ENCODE measurements at regions not wholly inside any gene's neighbourhood (a gene's known extent, or its start where the extent isn't known, plus 50 kb on each side); places are given as distances from the start of the nearest gene placed in this dataset.

DNA sequence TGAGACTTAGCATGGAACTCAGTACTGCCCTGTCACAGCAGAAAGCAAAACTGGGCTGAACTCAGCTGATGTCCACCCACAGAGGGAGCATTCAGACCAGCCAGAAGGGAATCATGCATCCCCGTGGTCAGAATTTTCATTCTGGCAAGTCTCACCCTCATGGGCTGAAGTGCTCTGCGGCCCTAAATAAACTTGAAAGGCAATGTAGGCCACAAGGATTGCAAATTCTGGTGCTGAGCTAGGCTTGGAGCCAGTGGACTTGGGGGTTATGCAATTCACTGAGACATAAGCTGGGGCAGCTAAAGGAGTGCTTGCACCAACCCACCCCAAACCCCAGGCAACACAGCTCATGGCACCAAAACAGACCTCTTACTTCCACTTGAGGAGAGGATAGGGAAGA is 494.1 kb downstream of the GABRG1 start:
- Mint-ChIP-seq H3K27me3 (ENCODE audit: insufficient read depth) (no peaks in the 10 kb centered on the region), H3K9me3 (peaks cover 2% of the 10 kb centered on the region), H3K27ac (no peak overlapping the region), H3K4me1 (no peaks in the 10 kb centered on the region), H3K4me3 (no peak overlapping the region), H3K36me3 (ENCODE audit: low read depth) (no peaks in the 10 kb centered on the region)
- no peak overlapping the region for H3K9ac ChIP-seq (ENCODE audit: extremely low read depth, low read length, poor library complexity, severe bottlenecking)
- no peaks in the 10 kb centered on the region for H3K9me3 ChIP-seq (ENCODE audit: control insufficient read depth, low read length)
- no peaks in the 10 kb centered on the region for H3K4me1 ChIP-seq (ENCODE audit: control insufficient read depth, insufficient read depth, low read length)
- 92 to 100% methylated on average over 1 to 2 of the region's 2 CpGs for WGBS, 2 experiments (ENCODE audit: insufficient coverage in 1 of 2, insufficient read length in 1 of 2)
- no peaks in the 10 kb centered on the region for H3K36me3 ChIP-seq (ENCODE audit: control insufficient read depth, insufficient read depth, low read length)
- TF ChIP-seq, protein P1, sequence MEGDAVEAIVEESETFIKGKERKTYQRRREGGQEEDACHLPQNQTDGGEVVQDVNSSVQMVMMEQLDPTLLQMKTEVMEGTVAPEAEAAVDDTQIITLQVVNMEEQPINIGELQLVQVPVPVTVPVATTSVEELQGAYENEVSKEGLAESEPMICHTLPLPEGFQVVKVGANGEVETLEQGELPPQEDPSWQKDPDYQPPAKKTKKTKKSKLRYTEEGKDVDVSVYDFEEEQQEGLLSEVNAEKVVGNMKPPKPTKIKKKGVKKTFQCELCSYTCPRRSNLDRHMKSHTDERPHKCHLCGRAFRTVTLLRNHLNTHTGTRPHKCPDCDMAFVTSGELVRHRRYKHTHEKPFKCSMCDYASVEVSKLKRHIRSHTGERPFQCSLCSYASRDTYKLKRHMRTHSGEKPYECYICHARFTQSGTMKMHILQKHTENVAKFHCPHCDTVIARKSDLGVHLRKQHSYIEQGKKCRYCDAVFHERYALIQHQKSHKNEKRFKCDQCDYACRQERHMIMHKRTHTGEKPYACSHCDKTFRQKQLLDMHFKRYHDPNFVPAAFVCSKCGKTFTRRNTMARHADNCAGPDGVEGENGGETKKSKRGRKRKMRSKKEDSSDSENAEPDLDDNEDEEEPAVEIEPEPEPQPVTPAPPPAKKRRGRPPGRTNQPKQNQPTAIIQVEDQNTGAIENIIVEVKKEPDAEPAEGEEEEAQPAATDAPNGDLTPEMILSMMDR (conservative IDR thresholded peaks at IDR 0.05), result no peak
- no peaks in the 10 kb centered on the region for H3K27me3 ChIP-seq (ENCODE audit: control insufficient read depth, insufficient read depth, low read length, poor library complexity, severe bottlenecking)
- no peak for DNase-seq
- no peak overlapping the region for H3K4me3 ChIP-seq (ENCODE audit: low read length)
- no peak overlapping the region for H3K27ac ChIP-seq (ENCODE audit: low read depth, low read length)

DNA sequence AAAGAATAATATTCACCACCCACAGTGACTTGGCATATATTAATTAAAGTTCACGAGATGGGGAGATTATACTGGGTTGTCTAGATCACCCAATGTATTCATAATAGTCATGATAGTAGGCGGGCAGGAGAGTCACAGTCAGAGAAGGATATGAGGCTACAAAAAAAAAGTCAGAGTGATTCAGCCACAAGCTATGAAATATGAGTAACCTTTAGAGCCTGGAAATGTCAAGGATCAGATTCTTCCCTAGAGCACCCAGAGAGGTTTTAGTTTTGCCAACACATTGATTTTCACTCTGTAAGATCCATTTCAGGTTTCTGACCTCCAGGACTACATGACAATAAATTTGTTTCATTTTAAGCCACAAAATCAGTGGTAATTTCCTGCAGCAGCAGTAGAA is 501.9 kb downstream of the GABRG1 start:
- TF ChIP-seq, protein P1 (conservative IDR thresholded peaks at IDR 0.05), result no peak
- Histone ChIP-seq H3K27ac (ENCODE audit: low read depth, low read length) (no peak overlapping the region), H3K9ac (ENCODE audit: extremely low read depth, low read length, poor library complexity, severe bottlenecking) (no peak overlapping the region), H3K27me3 (ENCODE audit: control insufficient read depth, insufficient read depth, low read length, poor library complexity, severe bottlenecking) (no peaks in the 10 kb centered on the region), H3K36me3 (ENCODE audit: control insufficient read depth, insufficient read depth, low read length) (no peaks in the 10 kb centered on the region), H3K9me3 (ENCODE audit: control insufficient read depth, low read length) (no peaks in the 10 kb centered on the region), H3K4me3 (ENCODE audit: low read length) (no peak overlapping the region), H3K4me1 (ENCODE audit: control insufficient read depth, insufficient read depth, low read length) (peaks cover 5% of the 10 kb centered on the region)
- 89 to 100% methylated on average over 1 to 2 of the region's 2 CpGs for WGBS, 2 experiments (ENCODE audit: insufficient coverage in 1 of 2, insufficient read length in 1 of 2)
- DNase-seq, result no peak
- no peak overlapping the region for H3K27ac Mint-ChIP-seq
- no peaks in the 10 kb centered on the region for H3K36me3 Mint-ChIP-seq (ENCODE audit: low read depth)
- H3K4me1 Mint-ChIP-seq, result peaks cover 16% of the 10 kb centered on the region
- H3K4me3 Mint-ChIP-seq, result no peak overlapping the region
- no peaks in the 10 kb centered on the region for H3K27me3 Mint-ChIP-seq (ENCODE audit: insufficient read depth)
- no peaks in the 10 kb centered on the region for H3K9me3 Mint-ChIP-seq

DNA sequence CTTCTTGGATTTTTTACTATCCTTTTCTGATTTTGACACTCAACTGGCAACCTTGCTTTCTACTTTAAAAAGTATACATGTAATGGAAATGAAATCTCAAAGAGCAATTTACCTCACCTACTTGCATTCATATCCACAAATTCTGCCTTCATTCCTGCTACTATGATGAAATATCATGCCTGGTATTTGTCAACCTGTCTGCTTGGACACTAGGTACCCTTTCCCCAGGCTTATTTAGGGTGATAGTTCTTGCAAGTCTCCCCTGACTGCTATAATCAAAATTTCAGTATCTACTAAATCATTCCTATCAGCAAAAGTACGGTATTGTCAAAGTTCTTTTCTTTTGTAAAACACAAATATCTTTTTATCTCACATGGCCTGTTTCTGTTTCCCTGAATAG is 503.0 kb downstream of the GABRG1 start:
- peaks cover 5% of the 10 kb centered on the region for H3K4me1 ChIP-seq (ENCODE audit: control insufficient read depth, insufficient read depth, low read length)
- H3K4me3 Mint-ChIP-seq, result no peak overlapping the region
- H3K27ac Mint-ChIP-seq, result no peak overlapping the region
- no peaks in the 10 kb centered on the region for H3K9me3 Mint-ChIP-seq
- no peaks in the 10 kb centered on the region for H3K27me3 ChIP-seq (ENCODE audit: control insufficient read depth, insufficient read depth, low read length, poor library complexity, severe bottlenecking)
- 94 to 100% methylated on average over 1 of the region's 1 CpG for WGBS, 2 experiments (ENCODE audit: insufficient coverage in 1 of 2, insufficient read length in 1 of 2)
- no peak for DNase-seq
- no peaks in the 10 kb centered on the region for H3K27me3 Mint-ChIP-seq (ENCODE audit: insufficient read depth)
- H3K4me1 Mint-ChIP-seq, result peaks cover 16% of the 10 kb centered on the region
- no peak overlapping the region for H3K9ac ChIP-seq (ENCODE audit: extremely low read depth, low read length, poor library complexity, severe bottlenecking)
- no peaks in the 10 kb centered on the region for H3K9me3 ChIP-seq (ENCODE audit: control insufficient read depth, low read length)
- no peak overlapping the region for H3K4me3 ChIP-seq (ENCODE audit: low read length)
- H3K36me3 ChIP-seq (ENCODE audit: control insufficient read depth, insufficient read depth, low read length), result no peaks in the 10 kb centered on the region
- TF ChIP-seq, protein P1 (conservative IDR thresholded peaks at IDR 0.05), result no peak
- no peak overlapping the region for H3K27ac ChIP-seq (ENCODE audit: low read depth, low read length)
- no peaks in the 10 kb centered on the region for H3K36me3 Mint-ChIP-seq (ENCODE audit: low read depth)

Data from endodermal cell (in vitro differentiated cells).